ENCODE measurements at regions not wholly inside any gene's neighbourhood (a gene's known extent, or its start where the extent isn't known, plus 50 kb on each side); places are given as distances from the start of the nearest gene placed in this dataset.
"Not testable (repeated sequence)": the region's sequence is repeated elsewhere in the genome, so short reads cannot be mapped to it uniquely, and the experiment has no call there.

- Histone ChIP-seq H3K9me3 (ENCODE audit: control insufficient read depth in 2 of 2, insufficient read depth in 1 of 2, low read length in 1 of 2) (no peaks in the 10 kb centered on the region), H3K4me3 (ENCODE audit: low read length in 2 of 2) (no peak overlapping the region), H3K4me1 (ENCODE audit: control insufficient read depth in 2 of 2, insufficient read depth in 2 of 2, low read length in 2 of 2) (no peaks in the 10 kb centered on the region), H3K36me3 (ENCODE audit: control insufficient read depth in 2 of 2, insufficient read depth in 2 of 2, low read length in 1 of 2) (no peaks in the 10 kb centered on the region), H3K27me3 (ENCODE audit: control insufficient read depth in 2 of 2, insufficient read depth in 1 of 2, low read length in 1 of 2) (no peaks in the 10 kb centered on the region), H3K27ac (ENCODE audit: low read depth in 1 of 2, low read length in 1 of 2) (no peak overlapping the region)
- WGBS = 96% methylated on average over 6 of the region's 6 CpGs
- no peak for DNase-seq (ENCODE audit: low read depth in 6 of 9, low spot score in 9 of 9)
Observed at GRCh38 chr7:112540839-112541577, 60.2 kb downstream of the LSMEM1 start.

- no peak overlapping the region for H3K4me3 ChIP-seq (ENCODE audit: low read length in 2 of 2)
- H3K9me3 ChIP-seq (ENCODE audit: control insufficient read depth in 2 of 2, insufficient read depth in 1 of 2, low read length in 1 of 2) = no peaks in the 10 kb centered on the region
- 95% methylated on average over 25 of the region's 25 CpGs for WGBS
- H3K4me1 ChIP-seq (ENCODE audit: control insufficient read depth in 2 of 2, insufficient read depth in 2 of 2, low read length in 2 of 2) = no peaks in the 10 kb centered on the region
- no peaks in the 10 kb centered on the region for H3K27me3 ChIP-seq (ENCODE audit: control insufficient read depth in 2 of 2, insufficient read depth in 1 of 2, low read length in 1 of 2)
- no peaks in the 10 kb centered on the region for H3K36me3 ChIP-seq (ENCODE audit: control insufficient read depth in 2 of 2, insufficient read depth in 2 of 2, low read length in 1 of 2)
- no peak for DNase-seq (ENCODE audit: low read depth in 6 of 9, low spot score in 9 of 9)
- H3K27ac ChIP-seq (ENCODE audit: low read depth in 1 of 2, low read length in 1 of 2) = no peak overlapping the region
Observed at GRCh38 chr7:112546723-112547513, 66.1 kb downstream of the LSMEM1 start.

- no peaks in the 10 kb centered on the region for H3K4me1 ChIP-seq (ENCODE audit: control insufficient read depth in 2 of 2, insufficient read depth in 2 of 2, low read length in 2 of 2)
- 92% methylated on average over 2 of the region's 2 CpGs for WGBS
- H3K27me3 ChIP-seq (ENCODE audit: control insufficient read depth in 2 of 2, insufficient read depth in 1 of 2, low read length in 1 of 2) = no peaks in the 10 kb centered on the region
- no peaks in the 10 kb centered on the region for H3K9me3 ChIP-seq (ENCODE audit: control insufficient read depth in 2 of 2, insufficient read depth in 1 of 2, low read length in 1 of 2)
- H3K36me3 ChIP-seq (ENCODE audit: control insufficient read depth in 2 of 2, insufficient read depth in 2 of 2, low read length in 1 of 2) = no peaks in the 10 kb centered on the region
- no peak for DNase-seq (ENCODE audit: low read depth in 6 of 9, low spot score in 9 of 9)
- no peak overlapping the region for H3K27ac ChIP-seq (ENCODE audit: low read depth in 1 of 2, low read length in 1 of 2)
- H3K4me3 ChIP-seq (ENCODE audit: low read length in 2 of 2) = no peak overlapping the region
Observed at GRCh38 chr7:112547916-112548315, 67.1 kb downstream of the LSMEM1 start.

- Histone ChIP-seq H3K36me3 (ENCODE audit: control insufficient read depth in 2 of 2, insufficient read depth in 2 of 2, low read length in 1 of 2) (no peaks in the 10 kb centered on the region), H3K9me3 (ENCODE audit: control insufficient read depth in 2 of 2, insufficient read depth in 1 of 2, low read length in 1 of 2) (no peaks in the 10 kb centered on the region), H3K4me3 (ENCODE audit: low read length in 2 of 2) (no peak overlapping the region), H3K4me1 (ENCODE audit: control insufficient read depth in 2 of 2, insufficient read depth in 2 of 2, low read length in 2 of 2) (no peaks in the 10 kb centered on the region), H3K27ac (ENCODE audit: low read depth in 1 of 2, low read length in 1 of 2) (no peak overlapping the region), H3K27me3 (ENCODE audit: control insufficient read depth in 2 of 2, insufficient read depth in 1 of 2, low read length in 1 of 2) (no peaks in the 10 kb centered on the region)
- DNase-seq (ENCODE audit: low read depth in 6 of 9, low spot score in 9 of 9) = peak in 8 of 9 donors; percentile 25 to 69 (median 40)
- 17% methylated on average over 2 of the region's 2 CpGs for WGBS
Observed at GRCh38 chr7:112550468-112551060, 69.8 kb downstream of the LSMEM1 start.

GRCh38 chr7:112551521-112551920 lies 70.7 kb downstream of the LSMEM1 start:
- not testable (repeated sequence) for H3K27me3 ChIP-seq (ENCODE audit: control insufficient read depth in 2 of 2, insufficient read depth in 1 of 2, low read length in 1 of 2); H3K27ac ChIP-seq (ENCODE audit: low read depth in 1 of 2, low read length in 1 of 2); H3K36me3 ChIP-seq (ENCODE audit: control insufficient read depth in 2 of 2, insufficient read depth in 2 of 2, low read length in 1 of 2); H3K4me3 ChIP-seq (ENCODE audit: low read length in 2 of 2); H3K4me1 ChIP-seq (ENCODE audit: control insufficient read depth in 2 of 2, insufficient read depth in 2 of 2, low read length in 2 of 2); DNase-seq (ENCODE audit: low read depth in 6 of 9, low spot score in 9 of 9); H3K9me3 ChIP-seq (ENCODE audit: control insufficient read depth in 2 of 2, insufficient read depth in 1 of 2, low read length in 1 of 2)
- WGBS = 96% methylated on average over 14 of the region's 30 CpGs

- no peaks in the 10 kb centered on the region for H3K9me3 ChIP-seq (ENCODE audit: control insufficient read depth in 2 of 2, insufficient read depth in 1 of 2, low read length in 1 of 2)
- no peaks in the 10 kb centered on the region for H3K27me3 ChIP-seq (ENCODE audit: control insufficient read depth in 2 of 2, insufficient read depth in 1 of 2, low read length in 1 of 2)
- no peak for DNase-seq (ENCODE audit: low read depth in 6 of 9, low spot score in 9 of 9)
- H3K27ac ChIP-seq (ENCODE audit: low read depth in 1 of 2, low read length in 1 of 2) = no peak overlapping the region
- peaks cover 0 to 5% of the 10 kb centered on the region in 2 donors for H3K4me1 ChIP-seq (ENCODE audit: control insufficient read depth in 2 of 2, insufficient read depth in 2 of 2, low read length in 2 of 2)
- no peak overlapping the region for H3K4me3 ChIP-seq (ENCODE audit: low read length in 2 of 2)
- H3K36me3 ChIP-seq (ENCODE audit: control insufficient read depth in 2 of 2, insufficient read depth in 2 of 2, low read length in 1 of 2) = no peaks in the 10 kb centered on the region
Observed at GRCh38 chr7:112554591-112554990, 73.8 kb downstream of the LSMEM1 start.

- peak in 7 of 9 donors; percentile 1 to 65 (median 25) for DNase-seq (ENCODE audit: low read depth in 6 of 9, low spot score in 9 of 9)
- Histone ChIP-seq H3K4me1 (ENCODE audit: control insufficient read depth in 2 of 2, insufficient read depth in 2 of 2, low read length in 2 of 2) (peaks cover 0 to 5% of the 10 kb centered on the region in 2 donors), H3K36me3 (ENCODE audit: control insufficient read depth in 2 of 2, insufficient read depth in 2 of 2, low read length in 1 of 2) (no peaks in the 10 kb centered on the region), H3K9me3 (ENCODE audit: control insufficient read depth in 2 of 2, insufficient read depth in 1 of 2, low read length in 1 of 2) (no peaks in the 10 kb centered on the region), H3K4me3 (ENCODE audit: low read length in 2 of 2) (no peak overlapping the region), H3K27me3 (ENCODE audit: control insufficient read depth in 2 of 2, insufficient read depth in 1 of 2, low read length in 1 of 2) (no peaks in the 10 kb centered on the region), H3K27ac (ENCODE audit: low read depth in 1 of 2, low read length in 1 of 2) (no peak overlapping the region)
- 87% methylated on average over 1 of the region's 1 CpG for WGBS
Observed at GRCh38 chr7:112556633-112557032, 75.8 kb downstream of the LSMEM1 start.

GRCh38 chr7:112566442-112567324 lies 85.9 kb downstream of the LSMEM1 start:
- H3K4me3 ChIP-seq (ENCODE audit: low read length in 2 of 2) = no peak overlapping the region
- DNase-seq (ENCODE audit: low read depth in 6 of 9, low spot score in 9 of 9) = no peak
- no peaks in the 10 kb centered on the region for H3K36me3 ChIP-seq (ENCODE audit: control insufficient read depth in 2 of 2, insufficient read depth in 2 of 2, low read length in 1 of 2)
- H3K27ac ChIP-seq (ENCODE audit: low read depth in 1 of 2, low read length in 1 of 2) = no peak overlapping the region
- WGBS = 64% methylated on average over 8 of the region's 8 CpGs
- H3K27me3 ChIP-seq (ENCODE audit: control insufficient read depth in 2 of 2, insufficient read depth in 1 of 2, low read length in 1 of 2) = peaks cover 0 to 3% of the 10 kb centered on the region in 2 donors
- H3K9me3 ChIP-seq (ENCODE audit: control insufficient read depth in 2 of 2, insufficient read depth in 1 of 2, low read length in 1 of 2) = no peaks in the 10 kb centered on the region
- H3K4me1 ChIP-seq (ENCODE audit: control insufficient read depth in 2 of 2, insufficient read depth in 2 of 2, low read length in 2 of 2) = no peaks in the 10 kb centered on the region
